HL-60 (cell line): ENCODE measurements at regions not wholly inside any gene's neighbourhood (a gene's known extent, or its start where the extent isn't known, plus 50 kb on each side); places are given as distances from the start of the nearest gene placed in this dataset.

Source experiments
- DNase-seq, 2 experiments: peaks; one replicate each; pipeline ENCODE4 v3.0.0-alpha.2; 2010 to 2020; ENCODE audit warnings: low read depth in 1 of 2, low spot score in 1 of 2
- H3K27ac ChIP-seq: fragments of 250-450 bp; sonication (Bioruptor Pico); replicated peaks from 2 replicates; pipeline ENCODE4 v1.5.1; 2020; ENCODE audit warnings: mild to moderate bottlenecking, moderate library complexity
- H3K27me3 ChIP-seq: fragments of 250-450 bp; sonication (Bioruptor Pico); 2 replicates; pipeline ENCODE4 v1.5.1; 2021; ENCODE audit warnings: mild to moderate bottlenecking, moderate library complexity; ENCODE audit not compliant: insufficient read depth, poor library complexity, severe bottlenecking
- H3K4me3 ChIP-seq: replicated peaks from 2 replicates; pipeline ENCODE4 v1.5.1; 2011; ENCODE audit warnings: mild to moderate bottlenecking, control low read depth, low read length; ENCODE audit not compliant: insufficient read depth
- GABPA ChIP-seq: IDR thresholded peaks from 2 replicates; pipeline ENCODE4 v1.6.1; 2012; ENCODE audit warnings: low read depth
- POLR2AphosphoS5 ChIP-seq: IDR thresholded peaks from 2 replicates; pipeline ENCODE4 v1.6.1; 2012; ENCODE audit warnings: low read depth
- SPI1 ChIP-seq: IDR thresholded peaks from 2 replicates; pipeline ENCODE4 v1.6.1; 2012; ENCODE audit warnings: low read depth, mild to moderate bottlenecking, borderline replicate concordance
- TF ChIP-seq, protein P1 (sequence below): IDR thresholded peaks from one replicate; pipeline ENCODE4 v1.5.1; 2011; ENCODE audit warnings: low read length, control low read depth, inconsistent platforms; ENCODE audit not compliant: insufficient read depth
- TF ChIP-seq, protein P2 (sequence below): IDR thresholded peaks from 2 replicates; pipeline ENCODE4 v1.6.1; 2012; ENCODE audit warnings: low read depth; ENCODE audit not compliant: insufficient replicate concordance

DNA sequence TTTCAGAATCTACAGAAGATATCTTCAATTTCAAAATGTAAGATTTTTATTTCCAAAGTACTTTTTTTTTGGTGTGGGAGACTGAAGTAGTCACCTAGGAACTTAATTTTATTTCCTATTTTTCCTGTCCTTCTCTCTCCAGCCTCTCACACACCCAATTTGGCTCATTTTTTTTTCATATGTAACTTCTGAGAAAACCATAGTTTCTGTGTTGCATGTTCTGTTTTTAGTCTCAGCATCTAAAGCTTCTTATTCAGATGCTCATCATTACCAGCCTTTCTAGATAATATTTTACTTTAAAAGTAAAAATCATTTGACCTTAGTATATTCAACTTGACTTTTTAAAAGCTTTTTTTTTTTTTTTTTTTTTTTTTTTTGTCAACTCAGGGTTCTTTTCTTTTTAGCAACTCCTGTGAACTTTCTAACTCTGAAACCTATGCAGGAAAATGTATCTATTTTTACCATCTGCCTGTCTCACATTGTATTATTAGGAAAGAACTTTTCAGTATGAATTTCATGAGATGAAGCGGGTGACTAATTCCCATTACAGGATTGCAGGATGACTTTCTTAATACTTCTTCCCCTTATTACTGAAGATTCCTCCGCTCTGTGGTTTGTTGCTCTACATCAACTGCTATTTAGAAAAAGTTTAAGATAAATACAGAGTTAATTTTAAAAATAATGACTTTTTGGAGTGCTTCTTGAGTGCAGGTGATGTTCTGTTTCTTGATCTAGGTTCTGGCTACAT lies 73.6 kb upstream of the LSM8 start:
- Histone ChIP-seq H3K4me3 (no peak overlapping the region), H3K27ac (no peak overlapping the region), H3K27me3 (no peaks in the 10 kb centered on the region)
- TF ChIP-seq GABPA, result no peak
- TF ChIP-seq, protein P1, sequence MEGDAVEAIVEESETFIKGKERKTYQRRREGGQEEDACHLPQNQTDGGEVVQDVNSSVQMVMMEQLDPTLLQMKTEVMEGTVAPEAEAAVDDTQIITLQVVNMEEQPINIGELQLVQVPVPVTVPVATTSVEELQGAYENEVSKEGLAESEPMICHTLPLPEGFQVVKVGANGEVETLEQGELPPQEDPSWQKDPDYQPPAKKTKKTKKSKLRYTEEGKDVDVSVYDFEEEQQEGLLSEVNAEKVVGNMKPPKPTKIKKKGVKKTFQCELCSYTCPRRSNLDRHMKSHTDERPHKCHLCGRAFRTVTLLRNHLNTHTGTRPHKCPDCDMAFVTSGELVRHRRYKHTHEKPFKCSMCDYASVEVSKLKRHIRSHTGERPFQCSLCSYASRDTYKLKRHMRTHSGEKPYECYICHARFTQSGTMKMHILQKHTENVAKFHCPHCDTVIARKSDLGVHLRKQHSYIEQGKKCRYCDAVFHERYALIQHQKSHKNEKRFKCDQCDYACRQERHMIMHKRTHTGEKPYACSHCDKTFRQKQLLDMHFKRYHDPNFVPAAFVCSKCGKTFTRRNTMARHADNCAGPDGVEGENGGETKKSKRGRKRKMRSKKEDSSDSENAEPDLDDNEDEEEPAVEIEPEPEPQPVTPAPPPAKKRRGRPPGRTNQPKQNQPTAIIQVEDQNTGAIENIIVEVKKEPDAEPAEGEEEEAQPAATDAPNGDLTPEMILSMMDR, result no peak
- no peak for DNase-seq

DNA sequence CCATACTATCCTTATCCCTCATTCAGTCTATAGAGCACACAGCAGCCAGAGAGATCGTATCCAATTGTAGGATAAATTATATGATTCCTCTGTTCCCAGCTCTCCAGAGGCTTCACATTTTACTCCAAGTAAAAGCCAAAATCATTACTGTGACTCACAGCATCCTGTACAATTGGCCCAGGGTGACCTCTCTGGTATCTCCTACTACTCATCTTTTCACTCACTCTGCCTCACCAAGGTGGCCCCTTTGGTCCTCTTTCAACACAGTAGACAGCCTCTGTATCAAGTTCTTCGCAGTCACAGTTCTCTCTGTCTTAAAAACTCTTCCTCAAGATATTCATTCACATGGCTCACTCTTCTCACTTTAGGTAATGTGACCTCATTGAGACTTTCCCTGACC lies 72.6 kb upstream of the LSM8 start:
- H3K27ac ChIP-seq, result no peak overlapping the region
- no peak for DNase-seq
- H3K27me3 ChIP-seq, result no peaks in the 10 kb centered on the region
- H3K4me3 ChIP-seq, result no peak overlapping the region
- TF ChIP-seq GABPA (no peak), POLR2AphosphoS5 (no peak), SPI1 (no peak)
- TF ChIP-seq, protein P1, result no peak
- TF ChIP-seq, protein P2, sequence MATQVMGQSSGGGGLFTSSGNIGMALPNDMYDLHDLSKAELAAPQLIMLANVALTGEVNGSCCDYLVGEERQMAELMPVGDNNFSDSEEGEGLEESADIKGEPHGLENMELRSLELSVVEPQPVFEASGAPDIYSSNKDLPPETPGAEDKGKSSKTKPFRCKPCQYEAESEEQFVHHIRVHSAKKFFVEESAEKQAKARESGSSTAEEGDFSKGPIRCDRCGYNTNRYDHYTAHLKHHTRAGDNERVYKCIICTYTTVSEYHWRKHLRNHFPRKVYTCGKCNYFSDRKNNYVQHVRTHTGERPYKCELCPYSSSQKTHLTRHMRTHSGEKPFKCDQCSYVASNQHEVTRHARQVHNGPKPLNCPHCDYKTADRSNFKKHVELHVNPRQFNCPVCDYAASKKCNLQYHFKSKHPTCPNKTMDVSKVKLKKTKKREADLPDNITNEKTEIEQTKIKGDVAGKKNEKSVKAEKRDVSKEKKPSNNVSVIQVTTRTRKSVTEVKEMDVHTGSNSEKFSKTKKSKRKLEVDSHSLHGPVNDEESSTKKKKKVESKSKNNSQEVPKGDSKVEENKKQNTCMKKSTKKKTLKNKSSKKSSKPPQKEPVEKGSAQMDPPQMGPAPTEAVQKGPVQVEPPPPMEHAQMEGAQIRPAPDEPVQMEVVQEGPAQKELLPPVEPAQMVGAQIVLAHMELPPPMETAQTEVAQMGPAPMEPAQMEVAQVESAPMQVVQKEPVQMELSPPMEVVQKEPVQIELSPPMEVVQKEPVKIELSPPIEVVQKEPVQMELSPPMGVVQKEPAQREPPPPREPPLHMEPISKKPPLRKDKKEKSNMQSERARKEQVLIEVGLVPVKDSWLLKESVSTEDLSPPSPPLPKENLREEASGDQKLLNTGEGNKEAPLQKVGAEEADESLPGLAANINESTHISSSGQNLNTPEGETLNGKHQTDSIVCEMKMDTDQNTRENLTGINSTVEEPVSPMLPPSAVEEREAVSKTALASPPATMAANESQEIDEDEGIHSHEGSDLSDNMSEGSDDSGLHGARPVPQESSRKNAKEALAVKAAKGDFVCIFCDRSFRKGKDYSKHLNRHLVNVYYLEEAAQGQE, result no peak

DNA sequence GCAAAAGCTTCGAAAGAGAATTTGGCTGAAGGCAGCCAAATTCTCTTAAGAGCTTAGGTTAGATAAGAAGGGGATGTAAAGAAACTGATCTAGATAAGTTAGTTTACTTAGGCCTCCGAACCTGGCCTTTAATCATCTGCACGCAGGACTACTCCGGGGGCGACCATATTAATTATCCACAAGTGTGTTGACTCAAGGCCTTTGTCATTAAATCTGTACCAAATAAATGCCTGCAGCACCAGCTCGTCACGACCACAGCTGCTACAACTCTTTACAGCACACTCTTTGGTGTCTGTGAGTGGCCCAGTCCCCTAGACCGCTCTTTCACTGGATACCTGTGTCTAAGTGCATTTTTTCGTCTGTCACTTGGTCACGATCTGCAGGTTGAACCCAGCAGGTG lies 69.8 kb upstream of the LSM8 start:
- Histone ChIP-seq H3K27me3 (no peaks in the 10 kb centered on the region), H3K4me3 (no peak overlapping the region), H3K27ac (no peak overlapping the region)
- TF ChIP-seq GABPA, result no peak
- no peak for TF ChIP-seq POLR2AphosphoS5
- TF ChIP-seq, protein P2, result no peak
- no peak for TF ChIP-seq SPI1
- TF ChIP-seq, protein P1, result no peak
- DNase-seq, result no peak
